VCaP (cell line): ENCODE measurements at regions not wholly inside any gene's neighbourhood (a gene's known extent, or its start where the extent isn't known, plus 50 kb on each side); places are given as distances from the start of the nearest gene placed in this dataset.

Experiments
- H3K27ac ChIP-seq: fragments of 450-650 bp; 2 replicates; pipeline ENCODE4 v1.5.1; 2017
- TF ChIP-seq, protein P1 (sequence below): fragments of 450-650 bp; conservative IDR thresholded peaks from 2 replicates; pipeline ENCODE4 v1.5.1; 2017; ENCODE audit warnings: mild to moderate bottlenecking, moderate library complexity

DNA sequence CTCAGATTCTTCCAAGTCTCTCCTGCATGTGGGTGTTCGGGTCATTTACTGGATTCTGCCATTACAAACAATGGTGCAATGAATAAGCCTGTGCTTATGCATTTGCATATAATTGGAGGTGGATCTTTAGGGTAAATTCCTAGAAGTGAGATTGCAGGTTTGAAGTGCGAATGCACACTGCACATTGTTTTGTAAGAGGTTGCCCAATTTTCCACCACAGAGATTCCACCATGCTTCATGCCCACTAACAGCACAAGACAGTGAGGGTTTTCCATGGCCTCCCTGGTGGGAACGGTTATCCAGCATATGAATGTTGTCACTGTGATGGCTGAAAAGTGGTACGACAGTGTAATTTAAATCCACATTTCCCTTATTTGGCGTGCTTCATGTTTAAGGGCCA is 178.8 kb upstream of the PMEPA1 start:
- TF ChIP-seq, protein P1, sequence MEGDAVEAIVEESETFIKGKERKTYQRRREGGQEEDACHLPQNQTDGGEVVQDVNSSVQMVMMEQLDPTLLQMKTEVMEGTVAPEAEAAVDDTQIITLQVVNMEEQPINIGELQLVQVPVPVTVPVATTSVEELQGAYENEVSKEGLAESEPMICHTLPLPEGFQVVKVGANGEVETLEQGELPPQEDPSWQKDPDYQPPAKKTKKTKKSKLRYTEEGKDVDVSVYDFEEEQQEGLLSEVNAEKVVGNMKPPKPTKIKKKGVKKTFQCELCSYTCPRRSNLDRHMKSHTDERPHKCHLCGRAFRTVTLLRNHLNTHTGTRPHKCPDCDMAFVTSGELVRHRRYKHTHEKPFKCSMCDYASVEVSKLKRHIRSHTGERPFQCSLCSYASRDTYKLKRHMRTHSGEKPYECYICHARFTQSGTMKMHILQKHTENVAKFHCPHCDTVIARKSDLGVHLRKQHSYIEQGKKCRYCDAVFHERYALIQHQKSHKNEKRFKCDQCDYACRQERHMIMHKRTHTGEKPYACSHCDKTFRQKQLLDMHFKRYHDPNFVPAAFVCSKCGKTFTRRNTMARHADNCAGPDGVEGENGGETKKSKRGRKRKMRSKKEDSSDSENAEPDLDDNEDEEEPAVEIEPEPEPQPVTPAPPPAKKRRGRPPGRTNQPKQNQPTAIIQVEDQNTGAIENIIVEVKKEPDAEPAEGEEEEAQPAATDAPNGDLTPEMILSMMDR = no peak
- H3K27ac ChIP-seq = no peak overlapping the region

GRCh38 chr20:57884956-57885355 is 175.1 kb upstream of the PMEPA1 start:
- no peak overlapping the region for H3K27ac ChIP-seq
- TF ChIP-seq, protein P1 = no peak

GRCh38 chr20:57883761-57884160 is 173.9 kb upstream of the PMEPA1 start:
- TF ChIP-seq, protein P1 = no peak
- no peak overlapping the region for H3K27ac ChIP-seq

DNA sequence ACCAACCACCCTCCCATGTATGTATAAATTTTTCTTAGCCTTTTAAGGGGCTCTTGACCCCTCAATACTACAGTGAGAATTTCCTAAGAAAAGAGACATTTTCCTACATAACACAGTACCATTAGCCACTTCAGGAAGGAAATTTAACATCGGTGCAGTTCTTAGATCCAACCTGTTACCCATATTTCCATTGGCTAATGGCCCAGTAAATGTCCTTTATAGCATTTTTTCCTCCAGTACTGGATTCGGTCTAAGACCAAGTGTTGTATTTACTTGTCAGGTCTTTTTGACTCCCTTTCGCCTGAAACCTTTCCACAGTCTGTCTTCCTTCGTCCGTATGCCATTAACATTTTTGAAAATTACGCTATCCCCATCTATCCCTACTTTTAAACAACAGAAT is 173.4 kb upstream of the PMEPA1 start:
- TF ChIP-seq, protein P1 = no peak
- no peak overlapping the region for H3K27ac ChIP-seq

GRCh38 chr20:57882451-57883161 is 172.8 kb upstream of the PMEPA1 start:
- TF ChIP-seq, protein P1 = no peak
- no peak overlapping the region for H3K27ac ChIP-seq

GRCh38 chr20:57881466-57882385 is 171.9 kb upstream of the PMEPA1 start:
- TF ChIP-seq, protein P1 = no peak
- H3K27ac ChIP-seq = no peak overlapping the region

DNA sequence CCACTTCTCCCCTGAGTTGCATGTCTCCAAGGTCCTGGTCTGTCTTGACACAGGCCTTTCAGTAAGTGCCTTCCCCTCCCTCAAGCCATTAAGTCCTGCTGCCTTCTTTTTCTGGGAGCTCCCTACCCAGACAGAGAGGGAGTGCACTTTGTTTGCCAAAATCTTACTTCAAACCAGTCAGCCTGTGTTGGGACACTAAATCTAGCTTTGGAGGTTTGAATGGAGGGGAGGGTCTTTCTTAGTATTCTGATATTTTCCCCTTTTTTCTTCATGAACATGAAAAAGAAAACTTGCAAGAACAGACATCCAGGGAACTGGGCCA is 170.7 kb upstream of the PMEPA1 start:
- no peak overlapping the region for H3K27ac ChIP-seq
- TF ChIP-seq, protein P1 = no peak
